ENCODE measurements at regions not wholly inside any gene's neighbourhood (a gene's known extent, or its start where the extent isn't known, plus 50 kb on each side); places are given as distances from the start of the nearest gene placed in this dataset.

DNA sequence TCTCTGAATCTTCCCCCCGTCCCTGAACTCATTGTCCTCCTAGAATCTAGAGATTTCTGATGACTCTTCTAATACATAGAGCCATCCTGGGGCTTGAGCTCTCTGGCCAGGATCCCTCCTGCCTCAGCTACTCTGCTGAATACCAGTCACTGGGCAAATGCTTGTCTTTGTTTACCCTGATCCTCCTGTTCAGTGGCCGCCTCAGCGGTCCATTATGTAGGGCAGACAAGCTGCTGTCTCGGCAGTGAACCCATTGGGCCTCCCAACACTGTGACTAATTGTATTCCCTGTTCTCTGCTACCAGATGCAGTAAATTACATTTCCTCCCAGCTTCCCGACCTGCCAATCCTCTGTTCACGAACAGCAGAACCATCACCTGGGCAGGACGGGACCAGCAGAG, 151.6 kb downstream of the PALM2AKAP2 start:
- Histone ChIP-seq H3K9me3 (replicated peaks; ENCODE audit: control insufficient read depth, insufficient read depth, low read length) (no peaks in the 10 kb centered on the region), H3K4me3 (replicated peaks in 1 of 3; ENCODE audit: insufficient read depth in 1 of 3, low read depth in 1 of 3, low read length in 3 of 3) (no peak overlapping the region), H3K4me1 (ENCODE audit: control insufficient read depth, extremely low read depth, insufficient read depth, low read length) (no peaks in the 10 kb centered on the region), H3K4me2 (ENCODE audit: insufficient read depth, low read length) (no peak overlapping the region), H3K79me2 (ENCODE audit: control insufficient read depth, insufficient read depth, low read length) (no peaks in the 10 kb centered on the region), H3K9me1 (replicated peaks; ENCODE audit: control insufficient read depth, extremely low read depth, insufficient read depth, low read length) (no peaks in the 10 kb centered on the region), H3K36me3 (ENCODE audit: control insufficient read depth in 2 of 2, extremely low read depth in 1 of 2, insufficient read depth in 2 of 2, low read length in 2 of 2) (no peaks in the 10 kb centered on the region), H3K9ac (replicated peaks; ENCODE audit: extremely low read depth, insufficient read depth, low read length) (no peak overlapping the region), H3K27ac (ENCODE audit: insufficient read depth, low read depth, low read length) (no peak overlapping the region), H4K20me1 (replicated peaks; ENCODE audit: control insufficient read depth, extremely low read depth, insufficient read depth, low read length) (no peaks in the 10 kb centered on the region), H2AFZ (ENCODE audit: low read depth, low read length) (no peak overlapping the region), H3K27me3 (ENCODE audit: control insufficient read depth in 2 of 2, insufficient read depth in 2 of 2, low read length in 2 of 2) (no peaks in the 10 kb centered on the region)
- no peak for TF ChIP-seq POLR2AphosphoS5 (IDR thresholded peaks at IDR 0.05; ENCODE audit: insufficient read depth, low read depth, low read length)
- no peak for TF ChIP-seq FOS (IDR thresholded peaks at IDR 0.05; ENCODE audit: borderline replicate concordance, insufficient read depth, low read length)
- no peak for TF ChIP-seq GATA2 (IDR thresholded peaks at IDR 0.05; ENCODE audit: insufficient read depth, insufficient read length, low read depth, low read length)
- no peak for TF ChIP-seq MAX (IDR thresholded peaks at IDR 0.05; ENCODE audit: insufficient read depth, insufficient read length)
- TF ChIP-seq MYC (IDR thresholded peaks at IDR 0.05; ENCODE audit: low read depth, low read length), result no peak
- no peak for TF ChIP-seq JUN (IDR thresholded peaks at IDR 0.05; ENCODE audit: borderline replicate concordance, insufficient read depth, insufficient read length, low read depth)
- TF ChIP-seq POLR2A (IDR thresholded peaks at IDR 0.05; ENCODE audit: low read depth, low read length), result no peak
- no peak for TF ChIP-seq CTCF (IDR thresholded peaks at IDR 0.05; ENCODE audit: extremely low read depth in 1 of 2, insufficient read depth in 1 of 2, low read depth in 1 of 2, low read length in 2 of 2)
- TF ChIP-seq EZH2 (IDR thresholded peaks at IDR 0.05; ENCODE audit: borderline replicate concordance, low read depth, low read length, severe bottlenecking), result no peak
- ChIA-PET POLR2A (no interaction called here), CTCF (interaction anchor here (0.9 kb wide), 1 partner anchor 19 kb away, joined by 4 read pairs; no protein-coding TSS in a partner anchor)
- FAIRE-seq (no peak), DNase-seq (ENCODE audit: low read depth, low spot score) (no peak)
- intact Hi-C loops (cut with micrococcal nuclease) (no loop called here), dilution Hi-C loops (cut with MboI; ENCODE audit: extremely low pct_ligation_motif_present, low sequenced_read_pairs) (no loop called here)
- no TSS peak for BruUV-seq (replicated peaks)

All from endothelial cell of umbilical vein (primary cell).